ENCODE measurements at regions not wholly inside any gene's neighbourhood (a gene's known extent, or its start where the extent isn't known, plus 50 kb on each side); places are given as distances from the start of the nearest gene placed in this dataset.

DNA sequence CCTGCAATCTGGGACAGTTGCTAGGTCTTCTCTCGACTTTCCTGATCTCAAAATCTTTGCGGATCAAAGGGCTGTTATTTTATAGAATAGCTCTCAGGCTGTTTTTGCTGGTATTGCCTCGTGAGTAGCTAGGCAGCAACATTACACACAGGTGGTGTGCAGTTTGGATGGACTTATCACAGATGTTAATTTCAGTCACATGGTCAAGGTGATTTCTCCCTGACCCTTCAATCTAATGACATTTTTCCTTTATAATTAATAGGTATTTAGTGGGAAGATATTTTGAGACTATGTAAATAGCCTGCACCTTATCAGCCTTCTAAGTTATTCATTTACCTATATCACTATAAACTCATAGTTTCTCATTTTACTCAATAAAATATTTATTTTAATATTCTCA, 309.6 kb upstream of the PRKCQ start:
- Histone ChIP-seq H2AFZ (ENCODE audit: low read length) (no peak overlapping the region), H4K91ac (ENCODE audit: insufficient read length, low read depth, low read length) (no peak overlapping the region)
- H3K4me3 Mint-ChIP-seq: no peak overlapping the region

More for the DNA sequence above, 309.6 kb upstream of the PRKCQ start:
- no peak overlapping the region for H3K4ac ChIP-seq (ENCODE audit: low read depth, low read length)
- no peak overlapping the region for H3K18ac ChIP-seq (ENCODE audit: insufficient read length, low read depth, low read length)
- H3K14ac ChIP-seq (ENCODE audit: insufficient read depth, low read length): no peak overlapping the region
- no peak overlapping the region for H2AK5ac ChIP-seq (ENCODE audit: insufficient read length, low read length)
- H2BK15ac ChIP-seq (ENCODE audit: low read depth, low read length): no peak overlapping the region
- no peak overlapping the region for H2BK5ac ChIP-seq (ENCODE audit: insufficient read length, low read length)
- no peak overlapping the region for H3K23ac ChIP-seq (ENCODE audit: insufficient read length, low read depth, low read length)
- H3K56ac ChIP-seq (ENCODE audit: insufficient read length, low read depth, low read length): no peak overlapping the region
- no peak for DNase-seq
- WGBS (ENCODE audit: extremely low coverage, insufficient read length, low lambda C conversion rate): no CpG with 5 or more reads among the region's 3 CpGs
- Mint-ChIP-seq H3K4me1 (peaks cover 20 to 23% of the 10 kb centered on the region in 2 experiments), H3K9me3 (no peaks in the 10 kb centered on the region; a peak in 1 of 5 replicates), H3K36me3 (ENCODE audit: insufficient read depth in 1 of 3, low read depth in 3 of 3) (no peaks in the 10 kb centered on the region), H3K27ac (no peak overlapping the region), H3K27me3 (ENCODE audit: low read depth) (peaks cover 1% of the 10 kb centered on the region; the same call in 1 of the 2 replicates)
- H3K27ac ChIP-seq (ENCODE audit: insufficient read length, low read depth, low read length): no peak overlapping the region
- no peaks in the 10 kb centered on the region for H3K9me3 ChIP-seq (ENCODE audit: control insufficient read depth, low read depth, low read length)
- no peak overlapping the region for H2BK120ac ChIP-seq (ENCODE audit: low read depth, low read length, poor library complexity, severe bottlenecking)
- H3K27me3 ChIP-seq (ENCODE audit: insufficient read depth, low read length): no peaks in the 10 kb centered on the region
- H3K79me1 ChIP-seq (ENCODE audit: insufficient read depth, low read depth, low read length, poor library complexity, severe bottlenecking): no peaks in the 10 kb centered on the region
- H4K5ac ChIP-seq (ENCODE audit: insufficient read length, low read depth, low read length): no peak overlapping the region
- no peak overlapping the region for H2BK12ac ChIP-seq (ENCODE audit: insufficient read length, low read depth, low read length)
- H2BK20ac ChIP-seq (ENCODE audit: low read depth, low read length, poor library complexity, severe bottlenecking): no peak overlapping the region
- H3K23me2 ChIP-seq (ENCODE audit: insufficient read length, low read depth, low read length, poor library complexity, severe bottlenecking): no peaks in the 10 kb centered on the region
- TF ChIP-seq, protein P1, sequence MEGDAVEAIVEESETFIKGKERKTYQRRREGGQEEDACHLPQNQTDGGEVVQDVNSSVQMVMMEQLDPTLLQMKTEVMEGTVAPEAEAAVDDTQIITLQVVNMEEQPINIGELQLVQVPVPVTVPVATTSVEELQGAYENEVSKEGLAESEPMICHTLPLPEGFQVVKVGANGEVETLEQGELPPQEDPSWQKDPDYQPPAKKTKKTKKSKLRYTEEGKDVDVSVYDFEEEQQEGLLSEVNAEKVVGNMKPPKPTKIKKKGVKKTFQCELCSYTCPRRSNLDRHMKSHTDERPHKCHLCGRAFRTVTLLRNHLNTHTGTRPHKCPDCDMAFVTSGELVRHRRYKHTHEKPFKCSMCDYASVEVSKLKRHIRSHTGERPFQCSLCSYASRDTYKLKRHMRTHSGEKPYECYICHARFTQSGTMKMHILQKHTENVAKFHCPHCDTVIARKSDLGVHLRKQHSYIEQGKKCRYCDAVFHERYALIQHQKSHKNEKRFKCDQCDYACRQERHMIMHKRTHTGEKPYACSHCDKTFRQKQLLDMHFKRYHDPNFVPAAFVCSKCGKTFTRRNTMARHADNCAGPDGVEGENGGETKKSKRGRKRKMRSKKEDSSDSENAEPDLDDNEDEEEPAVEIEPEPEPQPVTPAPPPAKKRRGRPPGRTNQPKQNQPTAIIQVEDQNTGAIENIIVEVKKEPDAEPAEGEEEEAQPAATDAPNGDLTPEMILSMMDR (conservative IDR thresholded peaks at IDR 0.05): no peak
- peaks cover 4% of the 10 kb centered on the region; the same call in 1 of the 2 replicates for H3K4me1 ChIP-seq (ENCODE audit: insufficient read depth, low read length)
- no peak overlapping the region for H3K4me2 ChIP-seq (ENCODE audit: insufficient read depth, insufficient read length, low read length)
- no peaks in the 10 kb centered on the region for H3K79me2 ChIP-seq (ENCODE audit: insufficient read depth, low read length)
- no peaks in the 10 kb centered on the region for H4K20me1 ChIP-seq (ENCODE audit: control insufficient read depth, insufficient read depth, insufficient read length)
- H3T11ph ChIP-seq (ENCODE audit: low read length): no peak overlapping the region
- no peak overlapping the region for H3K9ac ChIP-seq (ENCODE audit: extremely low read depth, insufficient read length, low read length)
- no peak overlapping the region for H4K8ac ChIP-seq (replicated peaks; ENCODE audit: insufficient read length, low read depth, low read length)

Measured in H9 (cell line).